GM23338 (cell line): ENCODE measurements at regions not wholly inside any gene's neighbourhood (a gene's known extent, or its start where the extent isn't known, plus 50 kb on each side); places are given as distances from the start of the nearest gene placed in this dataset.

Experiments used
- ATAC-seq: fragments of 200-7000 bp; cut with Tn5 transposase; 3 replicates; pipeline ENCODE4 v1.9.1; 2020
- DNase-seq: peaks from one replicate; pipeline ENCODE4 v3.0.0-alpha.2; 2015; ENCODE audit warnings: low spot score
- H2AFZ ChIP-seq: fragments of 200-600 bp; sonication (generic); 2 replicates; pipeline ENCODE4 v1.8.0; 2016; ENCODE audit warnings: antibody characterized with exemption, mild to moderate bottlenecking, moderate library complexity
- H3F3A ChIP-seq: fragments of 200-600 bp; sonication (generic); replicated peaks from 2 replicates; pipeline ENCODE4 v1.8.0; 2017; ENCODE audit warnings: antibody characterized with exemption, mixed run types, low read depth
- H3K27ac ChIP-seq: fragments of 200-600 bp; sonication (generic); 2 replicates; pipeline ENCODE4 v1.6.1; 2016; ENCODE audit warnings: low read depth
- H3K27me3 ChIP-seq: fragments of 200-600 bp; sonication (generic); 2 replicates; pipeline ENCODE4 v1.8.0; 2016; ENCODE audit warnings: mild to moderate bottlenecking, mixed run types, moderate library complexity; ENCODE audit not compliant: insufficient read depth
- H3K36me3 ChIP-seq: fragments of 200-600 bp; sonication (generic); 2 replicates; pipeline ENCODE4 v1.8.0; 2016; ENCODE audit warnings: mild to moderate bottlenecking; ENCODE audit not compliant: insufficient read depth
- H3K4me1 ChIP-seq: fragments of 200-600 bp; sonication (generic); 2 replicates; pipeline ENCODE4 v1.8.0; 2016; ENCODE audit warnings: mild to moderate bottlenecking, moderate library complexity; ENCODE audit not compliant: insufficient read depth
- H3K4me2 ChIP-seq: fragments of 200-600 bp; sonication (generic); 2 replicates; pipeline ENCODE4 v1.7.1; 2017; ENCODE audit warnings: mixed run types
- H3K4me3 ChIP-seq: fragments of 200-600 bp; sonication (generic); 2 replicates; pipeline ENCODE4 v1.6.1; 2016; ENCODE audit warnings: mixed run types
- H3K79me2 ChIP-seq: fragments of 200-600 bp; sonication (generic); replicated peaks from 2 replicates; pipeline ENCODE4 v1.8.0; 2017; ENCODE audit warnings: mild to moderate bottlenecking; ENCODE audit not compliant: insufficient read depth
- H3K9me2 ChIP-seq: fragments of 200-600 bp; sonication (generic); 2 replicates; pipeline ENCODE4 v1.8.0; 2017; ENCODE audit not compliant: insufficient read depth
- H4K20me1 ChIP-seq: fragments of 200-600 bp; sonication (generic); replicated peaks from 2 replicates; pipeline ENCODE4 v1.8.0; 2017; ENCODE audit warnings: mild to moderate bottlenecking; ENCODE audit not compliant: insufficient read depth
- H3K27ac Mint-ChIP-seq: 2 replicates; pipeline ENCODE4 v1.8.0; 2020; ENCODE audit warnings: inconsistent platforms, mild to moderate bottlenecking, moderate library complexity, mixed read lengths
- H3K27me3 Mint-ChIP-seq: 3 replicates; pipeline ENCODE4 v1.8.0; 2022; ENCODE audit warnings: low read depth, mild to moderate bottlenecking, moderate library complexity, mixed read lengths, inconsistent platforms; ENCODE audit not compliant: insufficient read depth, poor library complexity
- H3K36me3 Mint-ChIP-seq: 3 replicates; pipeline ENCODE4 v1.8.0; 2021; ENCODE audit warnings: low read depth, mild to moderate bottlenecking, inconsistent platforms, moderate library complexity, mixed read lengths
- H3K4me1 Mint-ChIP-seq: 3 replicates; pipeline ENCODE4 v1.8.0; 2020; ENCODE audit warnings: mild to moderate bottlenecking, inconsistent platforms, mixed read lengths
- H3K4me3 Mint-ChIP-seq: 3 replicates; pipeline ENCODE4 v1.8.0; 2021; ENCODE audit warnings: moderate library complexity, mild to moderate bottlenecking, inconsistent platforms, mixed read lengths
- H3K9me3 Mint-ChIP-seq: 3 replicates; pipeline ENCODE4 v1.8.0; 2020; ENCODE audit warnings: moderate library complexity, mild to moderate bottlenecking, inconsistent platforms, mixed read lengths
- CREB1 ChIP-seq: fragments of 250-450 bp; sonication (Bioruptor Pico); IDR thresholded peaks from 2 replicates; pipeline ENCODE4 v1.5.0; 2020; ENCODE audit warnings: low read depth, mild to moderate bottlenecking, moderate library complexity
- CTCF ChIP-seq, 2 experiments: fragments of 200-600 bp in 1 of 2; sonication (generic) in 1 of 2; conservative IDR thresholded peaks; 2 replicates each; pipeline versions ENCODE4 v1.5.1 to v1.6.1; 2016 to 2017; ENCODE audit warnings: antibody characterized with exemption in 2 of 2, low read depth in 2 of 2, mild to moderate bottlenecking in 2 of 2, moderate library complexity in 1 of 2
- ETS1 ChIP-seq: IDR thresholded peaks from 2 replicates; pipeline ENCODE4 v1.6.1; 2016; ENCODE audit warnings: antibody characterized with exemption
- EZH2 ChIP-seq: fragments of 200-600 bp; sonication (generic); IDR thresholded peaks from one replicate; pipeline ENCODE4 v1.8.0; 2017; ENCODE audit warnings: antibody characterized with exemption, mild to moderate bottlenecking, low read depth; ENCODE audit not compliant: unreplicated experiment
- EZH2phosphoT487 ChIP-seq: fragments of 200-600 bp; sonication (generic); IDR thresholded peaks from one replicate; pipeline ENCODE4 v1.8.1; 2018; ENCODE audit warnings: antibody characterized with exemption; ENCODE audit not compliant: unreplicated experiment
- JUNB ChIP-seq: IDR thresholded peaks from one replicate; pipeline ENCODE4 v1.6.1; 2016; ENCODE audit warnings: antibody characterized with exemption; ENCODE audit not compliant: unreplicated experiment
- NANOG ChIP-seq: IDR thresholded peaks from 2 replicates; pipeline ENCODE4 v1.6.1; 2016; ENCODE audit warnings: antibody characterized with exemption, borderline replicate concordance
- POLR2AphosphoS5 ChIP-seq: IDR thresholded peaks from 2 replicates; pipeline ENCODE4 v1.6.1; 2016; ENCODE audit warnings: antibody characterized with exemption, low read depth
- REST ChIP-seq: IDR thresholded peaks from one replicate; pipeline ENCODE4 v1.6.1; 2018; ENCODE audit warnings: antibody characterized with exemption; ENCODE audit not compliant: unreplicated experiment
- STAT1 ChIP-seq: IDR thresholded peaks from one replicate; pipeline ENCODE4 v1.6.1; 2016; ENCODE audit warnings: antibody characterized with exemption; ENCODE audit not compliant: unreplicated experiment
- ZNF114 ChIP-seq: fragments of 250-450 bp; sonication (Bioruptor Pico); IDR thresholded peaks from 2 replicates; pipeline ENCODE4 v1.5.0; 2020; ENCODE audit warnings: mild to moderate bottlenecking, moderate library complexity
- ZNF331 ChIP-seq: fragments of 250-450 bp; sonication (Bioruptor Pico); IDR thresholded peaks from 2 replicates; pipeline ENCODE4 v1.5.0; 2020; ENCODE audit warnings: low read depth, mild to moderate bottlenecking, moderate library complexity
- ZNF462 ChIP-seq: fragments of 250-450 bp; sonication (Bioruptor Pico); IDR thresholded peaks from 2 replicates; pipeline ENCODE4 v1.5.0; 2020; ENCODE audit warnings: mild to moderate bottlenecking, moderate library complexity

GRCh38 chr6:41437604-41438003 lies 102.2 kb downstream of the NCR2 start:
- H3K4me1 Mint-ChIP-seq: peaks cover 33% of the 10 kb centered on the region
- H3K27ac Mint-ChIP-seq: no peak overlapping the region
- Histone ChIP-seq H3K27ac (no peak overlapping the region), H3K4me1 (peaks cover 21% of the 10 kb centered on the region), H3K27me3 (0 out of 2 replicates have a peak, but pooled peaks cover 26% of the 10 kb centered on the region), H3F3A (no peaks in the 10 kb centered on the region), H3K9me2 (no peaks in the 10 kb centered on the region), H3K36me3 (no peaks in the 10 kb centered on the region), H2AFZ (no peak overlapping the region), H3K4me2 (no peak overlapping the region), H3K79me2 (no peaks in the 10 kb centered on the region), H3K4me3 (no peak overlapping the region), H4K20me1 (no peaks in the 10 kb centered on the region)
- H3K36me3 Mint-ChIP-seq: no peaks in the 10 kb centered on the region
- peaks cover 13% of the 10 kb centered on the region for H3K27me3 Mint-ChIP-seq
- no peak for DNase-seq
- H3K4me3 Mint-ChIP-seq: no peak overlapping the region
- TF ChIP-seq STAT1 (no peak), EZH2 (no peak), CREB1 (no peak), ZNF462 (no peak), NANOG (no peak), ETS1 (no peak), ZNF114 (CRISPR knock-in tag) (no peak), EZH2phosphoT487 (no peak), JUNB (no peak), ZNF331 (no peak), CTCF (conservative IDR thresholded peaks at IDR 0.05; ENCODE audit: low read depth in 2 of 2) (no peak), POLR2AphosphoS5 (no peak), REST (no peak)
- H3K9me3 Mint-ChIP-seq: no peaks in the 10 kb centered on the region
- no peak for ATAC-seq
